HCT116 (cell line): ENCODE measurements at regions not wholly inside any gene's neighbourhood (a gene's known extent, or its start where the extent isn't known, plus 50 kb on each side); places are given as distances from the start of the nearest gene placed in this dataset.

Experiments
- ATAC-seq: fragments of 200-7000 bp; cut with Tn5 transposase; 2 replicates; pipeline ENCODE4 v1.9.1; 2020; ENCODE audit warnings: mild to moderate bottlenecking, moderate library complexity
- BruUV-seq: library from RNA; stranded (reverse); fragments of 400-500 nt; replicated peaks from 2 replicates; lab custom pipeline; 2021; lab: Mats Ljungman, UMichigan
- CTCF ChIA-PET: fragments of 300-600 bp; sonication (Branson Sonifier 250); formaldehyde crosslinking; loops from one replicate; lab custom pipeline; 2021; ENCODE audit warnings: antibody characterized with exemption; lab: Charles Lee
- POLR2A ChIA-PET: fragments of 300-600, 350-600 bp; sonication (Branson Sonifier 250); formaldehyde crosslinking; loops from one replicate; lab custom pipeline; 2021; ENCODE audit warnings: antibody characterized with exemption; lab: Charles Lee
- RAD21 ChIA-PET, 2 experiments: fragments of 300-600 bp; sonication (Branson Sonifier 250); formaldehyde crosslinking; loops; one replicate each; lab custom pipeline; 2023; ENCODE audit warnings: low total read pairs in 2 of 2; ENCODE audit not compliant: uncharacterized antibody in 2 of 2, unreplicated experiment in 2 of 2, low non-redundant PET in 1 of 2; lab: Charles Lee
- DNase-seq: peaks from one replicate; pipeline ENCODE4 v3.0.0-alpha.2; 2010; ENCODE audit warnings: low read depth, low spot score
- H2AFZ ChIP-seq: fragments of 200-600 bp; shearing (Covaris generic), sonication (generic); 2 replicates; pipeline ENCODE4 v1.6.1; 2017; ENCODE audit warnings: low read depth, mixed run types, mixed read lengths, antibody characterized with exemption, low read length; ENCODE audit not compliant: poor library complexity, severe bottlenecking
- H3K27ac ChIP-seq: 2 replicates; pipeline ENCODE4 v1.5.1; 2012; ENCODE audit warnings: low read depth, low read length
- H3K27me3 ChIP-seq: fragments of 200-600 bp; sonication (generic); 2 replicates; pipeline ENCODE4 v1.6.1; 2016; ENCODE audit warnings: mixed run types, low read length, mixed read lengths; ENCODE audit not compliant: insufficient read depth
- H3K36me3 ChIP-seq, 2 experiments: fragments of 200-500 bp in 1 of 2; fragments of 200-600 bp in 1 of 2; sonication (Bioruptor generic) in 1 of 2; sonication (generic) in 1 of 2; 2 replicates each; pipeline versions ENCODE4 v1.5.1 to v1.6.1; 2014 to 2016; ENCODE audit warnings: low read length in 2 of 2, inconsistent platforms in 1 of 2, mixed read lengths in 1 of 2, mixed run types in 1 of 2; ENCODE audit not compliant: insufficient read depth in 2 of 2, control insufficient read depth in 1 of 2
- H3K4me1 ChIP-seq, 2 experiments: fragments of 200-600 bp in 1 of 2; sonication (generic) in 1 of 2; 2 replicates each; pipeline versions ENCODE4 v1.5.1 to v1.6.1; 2012 to 2017; ENCODE audit warnings: low read length in 2 of 2, inconsistent platforms in 1 of 2, mild to moderate bottlenecking in 1 of 2, mixed read lengths in 1 of 2, mixed run types in 1 of 2, moderate library complexity in 1 of 2; ENCODE audit not compliant: insufficient read depth in 2 of 2, control insufficient read depth in 1 of 2
- H3K4me2 ChIP-seq: fragments of 200-600 bp; sonication (generic); 2 replicates; pipeline ENCODE4 v1.6.1; 2017; ENCODE audit warnings: mixed run types, low read length, mixed read lengths
- H3K4me3 ChIP-seq, 2 experiments: fragments of 200-600 bp in 1 of 2; sonication (generic) in 1 of 2; replicated peaks in 1 of 2; 2 replicates each; pipeline ENCODE4 v1.5.1; 2011 to 2016; ENCODE audit warnings: low read length in 2 of 2, control low read depth in 1 of 2, low read depth in 1 of 2, mild to moderate bottlenecking in 1 of 2, mixed read lengths in 1 of 2, mixed run types in 1 of 2
- H3K79me2 ChIP-seq: fragments of 200-600 bp; sonication (generic); 2 replicates; pipeline ENCODE4 v1.6.1; 2017; ENCODE audit warnings: mild to moderate bottlenecking, mixed run types, low read length, moderate library complexity, mixed read lengths; ENCODE audit not compliant: insufficient read depth
- H3K9ac ChIP-seq: fragments of 200-600 bp; sonication (generic); 2 replicates; pipeline ENCODE4 v1.6.1; 2016; ENCODE audit warnings: low read length, mixed read lengths
- H3K9me2 ChIP-seq: fragments of 200-600 bp; sonication (generic), shearing (Covaris generic); 2 replicates; pipeline ENCODE4 v1.6.1; 2017; ENCODE audit warnings: mixed run types, mild to moderate bottlenecking, moderate library complexity; ENCODE audit not compliant: insufficient read depth
- H3K9me3 ChIP-seq, 2 experiments: fragments of 200-500 bp in 1 of 2; fragments of 200-600 bp in 1 of 2; sonication (Bioruptor generic) in 1 of 2; sonication (generic) in 1 of 2; 2 replicates each; pipeline ENCODE4 v1.6.1; 2014 to 2017; ENCODE audit warnings: low read length in 2 of 2, mixed read lengths in 2 of 2, inconsistent platforms in 1 of 2, low read depth in 1 of 2, mild to moderate bottlenecking in 1 of 2, mixed run types in 1 of 2, moderate library complexity in 1 of 2; ENCODE audit not compliant: control insufficient read depth in 1 of 2, insufficient read depth in 1 of 2
- H4K20me1 ChIP-seq: fragments of 200-600 bp; sonication (generic), shearing (Covaris generic); 2 replicates; pipeline ENCODE4 v1.6.1; 2017; ENCODE audit warnings: mixed run types, mild to moderate bottlenecking, moderate library complexity; ENCODE audit not compliant: insufficient read depth
- ATF3 ChIP-seq: IDR thresholded peaks from 2 replicates; pipeline ENCODE4 v1.6.1; 2012
- CBX3 ChIP-seq: IDR thresholded peaks from 2 replicates; pipeline ENCODE4 v1.6.1; 2012; ENCODE audit warnings: low read depth
- CTCF ChIP-seq, 3 experiments: fragments of 200-600 bp in 1 of 3; sonication (generic) in 1 of 3; IDR thresholded peaks in 2 of 3; conservative IDR thresholded peaks in 1 of 3; 2 replicates each; pipeline ENCODE4 v1.5.1; 2012 to 2017; ENCODE audit warnings: low read depth in 2 of 3, low read length in 2 of 3, antibody characterized with exemption in 1 of 3, borderline replicate concordance in 1 of 3, control low read depth in 1 of 3, mild to moderate bottlenecking in 1 of 3, mixed read lengths in 1 of 3, mixed run types in 1 of 3, moderate library complexity in 1 of 3; ENCODE audit not compliant: insufficient read depth in 1 of 3
- EGR1 ChIP-seq: IDR thresholded peaks from 2 replicates; pipeline ENCODE4 v1.6.1; 2012; ENCODE audit warnings: low read depth
- ELF1 ChIP-seq: IDR thresholded peaks from 2 replicates; pipeline ENCODE4 v1.6.1; 2012; ENCODE audit warnings: low read depth, borderline replicate concordance
- EZH2 ChIP-seq: fragments of 200-600 bp; sonication (generic); IDR thresholded peaks from 2 replicates; pipeline ENCODE4 v1.6.1; 2017; ENCODE audit warnings: antibody characterized with exemption, mixed run types
- FOSL1 ChIP-seq: IDR thresholded peaks from 2 replicates; pipeline ENCODE4 v1.6.1; 2012; ENCODE audit warnings: low read depth
- JUND ChIP-seq: IDR thresholded peaks from 2 replicates; pipeline ENCODE4 v1.6.1; 2012
- POLR2A ChIP-seq: IDR thresholded peaks from 2 replicates; pipeline ENCODE4 v1.7.0; 2011; ENCODE audit warnings: borderline replicate concordance; ENCODE audit not compliant: insufficient read depth, insufficient read length; ENCODE audit errors: extremely low read depth
- POLR2AphosphoS5 ChIP-seq: IDR thresholded peaks from 2 replicates; pipeline ENCODE4 v1.6.1; 2011; ENCODE audit warnings: mild to moderate bottlenecking, low read depth, low read length, moderate library complexity
- RAD21 ChIP-seq: IDR thresholded peaks from 2 replicates; pipeline ENCODE4 v1.6.1; 2012; ENCODE audit warnings: low read depth, mild to moderate bottlenecking
- SIN3A ChIP-seq: IDR thresholded peaks from 2 replicates; pipeline ENCODE4 v1.6.1; 2012; ENCODE audit warnings: low read depth
- SP1 ChIP-seq: IDR thresholded peaks from 2 replicates; pipeline ENCODE4 v1.6.1; 2012; ENCODE audit warnings: low read depth
- SRF ChIP-seq: IDR thresholded peaks from 2 replicates; pipeline ENCODE4 v1.6.1; 2012; ENCODE audit warnings: low read depth
- TCF7L2 ChIP-seq: IDR thresholded peaks from 2 replicates; pipeline ENCODE4 v1.7.0; 2011; ENCODE audit warnings: borderline replicate concordance, inconsistent platforms; ENCODE audit not compliant: insufficient read depth, insufficient read length; ENCODE audit errors: extremely low read depth
- YY1 ChIP-seq: IDR thresholded peaks from 2 replicates; pipeline ENCODE4 v1.6.1; 2011; ENCODE audit warnings: low read length, low read depth, moderate library complexity, mild to moderate bottlenecking; ENCODE audit not compliant: insufficient replicate concordance; ENCODE audit errors: extremely low read depth
- ZFX ChIP-seq: fragments of 450-650 bp; IDR thresholded peaks from 2 replicates; pipeline ENCODE4 v1.6.1; 2017
- intact Hi-C: fragments of 100-400 bp; cut with micrococcal nuclease; formaldehyde crosslinking; loops from 2 replicates; pipeline ENCODE4 v1.10.0; 2022
- TF ChIP-seq, protein P1 (sequence below): IDR thresholded peaks from 2 replicates; pipeline ENCODE4 v1.6.1; 2011; ENCODE audit warnings: mild to moderate bottlenecking, low read length, moderate library complexity; ENCODE audit not compliant: insufficient replicate concordance; ENCODE audit errors: extremely low read depth
- TF ChIP-seq, protein P2 (sequence below): IDR thresholded peaks from 2 replicates; pipeline ENCODE4 v1.6.1; 2012
- TF ChIP-seq, protein P3 (sequence below): IDR thresholded peaks from 2 replicates; pipeline ENCODE4 v1.6.1; 2012; ENCODE audit warnings: low read depth

DNA sequence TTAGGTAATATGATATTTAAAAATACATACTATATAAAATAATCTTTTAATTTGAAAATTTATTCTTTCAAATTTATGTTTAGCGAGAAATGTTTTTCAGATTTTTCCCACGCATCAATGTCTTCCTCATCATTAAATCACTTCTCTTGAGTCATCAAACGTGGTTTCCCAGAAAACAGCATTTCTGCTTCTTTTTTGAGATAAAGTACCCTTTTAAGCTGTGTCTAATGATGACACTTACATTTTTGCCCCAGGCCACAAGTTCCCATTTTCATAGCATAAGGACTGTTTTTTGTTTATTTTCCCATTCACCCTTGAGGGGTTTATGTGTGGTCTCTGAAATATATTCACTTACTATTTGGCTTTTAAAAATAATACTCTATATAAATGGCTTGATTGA lies 139.0 kb upstream of the HS3ST3A1 start:
- no peak overlapping the region for H3K27ac ChIP-seq
- no peak overlapping the region for H3K9ac ChIP-seq
- TF ChIP-seq ZFX: no peak
- TF ChIP-seq TCF7L2: no peak
- no peak for TF ChIP-seq CBX3
- TF ChIP-seq FOSL1: no peak
- TF ChIP-seq ATF3: no peak
- TF ChIP-seq, protein P1, sequence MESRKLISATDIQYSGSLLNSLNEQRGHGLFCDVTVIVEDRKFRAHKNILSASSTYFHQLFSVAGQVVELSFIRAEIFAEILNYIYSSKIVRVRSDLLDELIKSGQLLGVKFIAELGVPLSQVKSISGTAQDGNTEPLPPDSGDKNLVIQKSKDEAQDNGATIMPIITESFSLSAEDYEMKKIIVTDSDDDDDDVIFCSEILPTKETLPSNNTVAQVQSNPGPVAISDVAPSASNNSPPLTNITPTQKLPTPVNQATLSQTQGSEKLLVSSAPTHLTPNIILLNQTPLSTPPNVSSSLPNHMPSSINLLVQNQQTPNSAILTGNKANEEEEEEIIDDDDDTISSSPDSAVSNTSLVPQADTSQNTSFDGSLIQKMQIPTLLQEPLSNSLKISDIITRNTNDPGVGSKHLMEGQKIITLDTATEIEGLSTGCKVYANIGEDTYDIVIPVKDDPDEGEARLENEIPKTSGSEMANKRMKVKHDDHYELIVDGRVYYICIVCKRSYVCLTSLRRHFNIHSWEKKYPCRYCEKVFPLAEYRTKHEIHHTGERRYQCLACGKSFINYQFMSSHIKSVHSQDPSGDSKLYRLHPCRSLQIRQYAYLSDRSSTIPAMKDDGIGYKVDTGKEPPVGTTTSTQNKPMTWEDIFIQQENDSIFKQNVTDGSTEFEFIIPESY: no peak
- no peak for TF ChIP-seq SIN3A
- no peak for TF ChIP-seq SP1
- no peak for TF ChIP-seq JUND
- no peak for TF ChIP-seq EGR1
- no peak for TF ChIP-seq YY1
- TF ChIP-seq POLR2A: no peak
- TF ChIP-seq, protein P2, sequence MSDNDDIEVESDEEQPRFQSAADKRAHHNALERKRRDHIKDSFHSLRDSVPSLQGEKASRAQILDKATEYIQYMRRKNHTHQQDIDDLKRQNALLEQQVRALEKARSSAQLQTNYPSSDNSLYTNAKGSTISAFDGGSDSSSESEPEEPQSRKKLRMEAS: no peak
- TF ChIP-seq SRF: no peak
- TF ChIP-seq POLR2AphosphoS5: no peak
- no peak for TF ChIP-seq RAD21
- TF ChIP-seq ELF1: no peak
- TF ChIP-seq, protein P3, sequence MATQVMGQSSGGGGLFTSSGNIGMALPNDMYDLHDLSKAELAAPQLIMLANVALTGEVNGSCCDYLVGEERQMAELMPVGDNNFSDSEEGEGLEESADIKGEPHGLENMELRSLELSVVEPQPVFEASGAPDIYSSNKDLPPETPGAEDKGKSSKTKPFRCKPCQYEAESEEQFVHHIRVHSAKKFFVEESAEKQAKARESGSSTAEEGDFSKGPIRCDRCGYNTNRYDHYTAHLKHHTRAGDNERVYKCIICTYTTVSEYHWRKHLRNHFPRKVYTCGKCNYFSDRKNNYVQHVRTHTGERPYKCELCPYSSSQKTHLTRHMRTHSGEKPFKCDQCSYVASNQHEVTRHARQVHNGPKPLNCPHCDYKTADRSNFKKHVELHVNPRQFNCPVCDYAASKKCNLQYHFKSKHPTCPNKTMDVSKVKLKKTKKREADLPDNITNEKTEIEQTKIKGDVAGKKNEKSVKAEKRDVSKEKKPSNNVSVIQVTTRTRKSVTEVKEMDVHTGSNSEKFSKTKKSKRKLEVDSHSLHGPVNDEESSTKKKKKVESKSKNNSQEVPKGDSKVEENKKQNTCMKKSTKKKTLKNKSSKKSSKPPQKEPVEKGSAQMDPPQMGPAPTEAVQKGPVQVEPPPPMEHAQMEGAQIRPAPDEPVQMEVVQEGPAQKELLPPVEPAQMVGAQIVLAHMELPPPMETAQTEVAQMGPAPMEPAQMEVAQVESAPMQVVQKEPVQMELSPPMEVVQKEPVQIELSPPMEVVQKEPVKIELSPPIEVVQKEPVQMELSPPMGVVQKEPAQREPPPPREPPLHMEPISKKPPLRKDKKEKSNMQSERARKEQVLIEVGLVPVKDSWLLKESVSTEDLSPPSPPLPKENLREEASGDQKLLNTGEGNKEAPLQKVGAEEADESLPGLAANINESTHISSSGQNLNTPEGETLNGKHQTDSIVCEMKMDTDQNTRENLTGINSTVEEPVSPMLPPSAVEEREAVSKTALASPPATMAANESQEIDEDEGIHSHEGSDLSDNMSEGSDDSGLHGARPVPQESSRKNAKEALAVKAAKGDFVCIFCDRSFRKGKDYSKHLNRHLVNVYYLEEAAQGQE: no peak
- TF ChIP-seq CTCF (IDR thresholded peaks at IDR 0.05 in 2 of 3, conservative IDR thresholded peaks at IDR 0.05 in 1 of 3; ENCODE audit: borderline replicate concordance in 1 of 3, insufficient read depth in 1 of 3, low read depth in 2 of 3, low read length in 2 of 3): no peak
- TF ChIP-seq EZH2: no peak
- ATAC-seq (no peak), DNase-seq (no peak)
- no peak overlapping the region for H2AFZ ChIP-seq
- H3K4me1 ChIP-seq: no peaks in the 10 kb centered on the region
- ChIA-PET POLR2A (no interaction called here), RAD21 (no interaction called here), CTCF (no interaction called here)
- no TSS peak for BruUV-seq
- intact Hi-C loops: no loop called here
- no peak overlapping the region for H3K4me2 ChIP-seq
- no peaks in the 10 kb centered on the region for H3K9me3 ChIP-seq
- no peaks in the 10 kb centered on the region for H3K27me3 ChIP-seq
- H3K79me2 ChIP-seq: no peaks in the 10 kb centered on the region
- no peak overlapping the region for H3K4me3 ChIP-seq
- H3K9me2 ChIP-seq: no peaks in the 10 kb centered on the region
- no peaks in the 10 kb centered on the region for H4K20me1 ChIP-seq
- no peaks in the 10 kb centered on the region for H3K36me3 ChIP-seq
